H1 (cell line): ENCODE measurements at regions not wholly inside any gene's neighbourhood (a gene's known extent, or its start where the extent isn't known, plus 50 kb on each side); places are given as distances from the start of the nearest gene placed in this dataset.

Experiments used
- BCL11A ChIP-seq, 2 experiments: IDR thresholded peaks; one replicate each; pipeline ENCODE4 v1.6.1; 2011; ENCODE audit warnings: low read depth in 2 of 2, low read length in 2 of 2, mild to moderate bottlenecking in 2 of 2
- CHD7 ChIP-seq: fragments of 300-600 bp; sonication (generic); IDR thresholded peaks from 2 replicates; pipeline ENCODE4 v1.7.1; 2012; ENCODE audit warnings: low read length, moderate library complexity, mild to moderate bottlenecking, inconsistent platforms; ENCODE audit not compliant: insufficient replicate concordance
- CTCF ChIP-seq, 3 experiments: IDR thresholded peaks; 1 replicate in 2 of 3; 2 replicates in 1 of 3; pipeline versions ENCODE4 v1.5.1 to v1.6.1; 2011; ENCODE audit warnings: low read length in 3 of 3, mild to moderate bottlenecking in 3 of 3, inconsistent platforms in 2 of 3, low read depth in 1 of 3, moderate library complexity in 1 of 3; ENCODE audit not compliant: insufficient read depth in 1 of 3; ENCODE audit errors: control extremely low read depth in 1 of 3
- GTF2F1 ChIP-seq: IDR thresholded peaks from 2 replicates; pipeline ENCODE4 v1.6.1; 2012; ENCODE audit warnings: low read depth, low read length, improper control_type of control experiment, borderline replicate concordance
- KDM1A ChIP-seq: fragments of 200-600, 300-600 bp; sonication (generic); IDR thresholded peaks from 2 replicates; pipeline ENCODE4 v1.7.1; 2016; ENCODE audit warnings: mild to moderate bottlenecking, low read length, borderline replicate concordance
- MAFK ChIP-seq: IDR thresholded peaks from 2 replicates; pipeline ENCODE4 v1.6.1; 2012; ENCODE audit warnings: low read depth, mild to moderate bottlenecking, improper control_type of control experiment, low read length
- SP1 ChIP-seq: IDR thresholded peaks from 2 replicates; pipeline ENCODE4 v1.6.1; 2011; ENCODE audit warnings: low read depth, low read length
- SP4 ChIP-seq: IDR thresholded peaks from 2 replicates; pipeline ENCODE4 v1.6.1; 2012; ENCODE audit warnings: low read length, inconsistent platforms
- SRF ChIP-seq: IDR thresholded peaks from 2 replicates; pipeline ENCODE4 v1.6.1; 2011; ENCODE audit warnings: mild to moderate bottlenecking, low read depth, low read length, moderate library complexity

- TF ChIP-seq CHD7 (no peak), GTF2F1 (no peak), KDM1A (no peak), SP1 (no peak), SP4 (no peak), CTCF (IDR thresholded peaks at IDR 0.05; ENCODE audit: control extremely low read depth in 1 of 3, insufficient read depth in 1 of 3, low read depth in 1 of 3, low read length in 3 of 3) (no peak), MAFK (no peak), SRF (no peak), BCL11A (IDR thresholded peaks at IDR 0.05; ENCODE audit: low read depth in 2 of 2, low read length in 2 of 2) (no peak)
Observed at GRCh38 chr18:45136381-45137086, 455.8 kb downstream of the SETBP1 start (continued).
